ENCODE measurements at regions not wholly inside any gene's neighbourhood (a gene's known extent, or its start where the extent isn't known, plus 50 kb on each side); places are given as distances from the start of the nearest gene placed in this dataset.

DNA sequence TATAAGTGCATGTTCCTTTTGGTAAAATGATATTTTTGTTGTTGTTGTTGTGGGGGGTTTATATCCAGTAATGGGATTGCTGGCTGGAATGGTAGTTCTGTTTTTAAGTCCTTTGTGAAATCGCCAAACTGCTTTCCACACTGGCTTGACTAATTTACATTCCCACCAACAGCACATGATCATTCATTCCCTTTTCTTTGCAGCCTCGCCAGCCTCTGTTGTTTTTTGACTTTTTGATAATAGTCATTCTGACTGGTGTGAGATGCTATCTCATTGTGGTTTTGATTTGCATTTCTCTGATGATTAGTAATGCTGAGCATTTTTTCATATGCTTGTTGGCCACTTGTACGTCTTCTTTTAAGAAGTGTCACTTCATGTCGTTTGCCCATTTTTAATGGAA, 188.5 kb upstream of the CHRM3 start:
- TF ChIP-seq, protein P1, sequence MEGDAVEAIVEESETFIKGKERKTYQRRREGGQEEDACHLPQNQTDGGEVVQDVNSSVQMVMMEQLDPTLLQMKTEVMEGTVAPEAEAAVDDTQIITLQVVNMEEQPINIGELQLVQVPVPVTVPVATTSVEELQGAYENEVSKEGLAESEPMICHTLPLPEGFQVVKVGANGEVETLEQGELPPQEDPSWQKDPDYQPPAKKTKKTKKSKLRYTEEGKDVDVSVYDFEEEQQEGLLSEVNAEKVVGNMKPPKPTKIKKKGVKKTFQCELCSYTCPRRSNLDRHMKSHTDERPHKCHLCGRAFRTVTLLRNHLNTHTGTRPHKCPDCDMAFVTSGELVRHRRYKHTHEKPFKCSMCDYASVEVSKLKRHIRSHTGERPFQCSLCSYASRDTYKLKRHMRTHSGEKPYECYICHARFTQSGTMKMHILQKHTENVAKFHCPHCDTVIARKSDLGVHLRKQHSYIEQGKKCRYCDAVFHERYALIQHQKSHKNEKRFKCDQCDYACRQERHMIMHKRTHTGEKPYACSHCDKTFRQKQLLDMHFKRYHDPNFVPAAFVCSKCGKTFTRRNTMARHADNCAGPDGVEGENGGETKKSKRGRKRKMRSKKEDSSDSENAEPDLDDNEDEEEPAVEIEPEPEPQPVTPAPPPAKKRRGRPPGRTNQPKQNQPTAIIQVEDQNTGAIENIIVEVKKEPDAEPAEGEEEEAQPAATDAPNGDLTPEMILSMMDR (IDR thresholded peaks at IDR 0.05), result no peak
- no peak for TF ChIP-seq ZFX (IDR thresholded peaks at IDR 0.05; ENCODE audit: borderline replicate concordance)

All from 22Rv1 (cell line).